Activated CD8-positive, alpha-beta memory T cell treated with anti-CD3 and anti-CD28 coated beads, Interleukin-2, amount 50 U/mL, for 48 hours (primary cell): ENCODE measurements at regions not wholly inside any gene's neighbourhood (a gene's known extent, or its start where the extent isn't known, plus 50 kb on each side); places are given as distances from the start of the nearest gene placed in this dataset.
"Not testable (repeated sequence)": the region's sequence is repeated elsewhere in the genome, so short reads cannot be mapped to it uniquely, and the experiment has no call there.

ENCODE experiments used
- DNase-seq: peaks from one replicate; pipeline ENCODE4 v3.0.0-alpha.2; 2020

DNA sequence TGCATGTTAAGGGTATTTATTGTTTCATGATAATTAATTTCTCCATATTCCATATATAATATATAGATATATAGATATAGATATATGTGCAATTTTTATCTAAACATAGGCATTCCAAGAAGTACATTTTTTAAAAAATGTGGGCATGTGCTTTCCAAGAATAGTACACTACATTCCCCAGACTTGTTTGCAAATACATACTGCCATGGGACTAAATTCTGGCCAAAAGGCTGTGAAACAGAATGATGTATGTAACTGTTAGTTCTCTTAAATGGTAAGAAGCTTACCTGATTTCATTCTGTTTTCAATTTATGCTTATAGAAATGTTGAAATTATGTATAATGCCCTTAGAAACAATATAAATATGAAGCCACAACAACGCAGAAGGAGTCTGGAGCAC, 503.2 kb upstream of the SPRY2 start:
- no peak for DNase-seq

- DNase-seq: no peak
These were observed 500.5 kb upstream of the SPRY2 start for GRCh38 chr13:80841414-80841813.

DNA sequence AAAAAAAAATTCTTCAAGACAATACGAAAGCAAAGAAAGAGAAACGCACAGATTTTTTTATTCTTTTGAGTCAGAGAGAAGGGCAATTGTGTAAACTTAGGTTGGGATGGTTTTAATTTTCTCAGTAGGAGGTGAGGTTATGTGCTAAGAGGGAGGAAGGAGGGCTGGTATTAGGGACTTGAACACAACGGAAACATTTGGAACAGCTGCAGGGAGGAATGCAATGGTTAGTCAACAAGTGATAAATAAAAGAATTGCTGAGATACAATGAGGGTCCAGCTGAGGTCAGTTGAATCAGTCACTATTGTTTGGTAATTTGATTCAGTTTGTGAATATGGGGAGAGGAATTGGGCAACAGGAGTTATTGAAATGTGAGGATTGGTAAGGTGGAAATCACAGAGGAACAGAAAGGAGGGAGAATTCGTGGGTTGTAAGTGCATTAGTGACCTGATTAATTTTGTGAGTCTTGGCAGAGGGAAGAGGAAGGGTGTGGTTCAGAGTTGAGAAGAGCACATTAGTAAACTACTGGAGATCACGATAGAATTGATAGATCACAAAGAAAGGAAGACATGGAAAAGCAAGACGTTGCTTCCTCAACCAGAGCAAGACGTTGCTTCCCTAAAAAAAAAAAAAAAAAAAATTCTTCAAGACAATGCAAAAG, 499.5 kb upstream of the SPRY2 start:
- no peak for DNase-seq

GRCh38 chr13:80835902-80836301, 495.0 kb upstream of the SPRY2 start:
- DNase-seq: no peak

DNA sequence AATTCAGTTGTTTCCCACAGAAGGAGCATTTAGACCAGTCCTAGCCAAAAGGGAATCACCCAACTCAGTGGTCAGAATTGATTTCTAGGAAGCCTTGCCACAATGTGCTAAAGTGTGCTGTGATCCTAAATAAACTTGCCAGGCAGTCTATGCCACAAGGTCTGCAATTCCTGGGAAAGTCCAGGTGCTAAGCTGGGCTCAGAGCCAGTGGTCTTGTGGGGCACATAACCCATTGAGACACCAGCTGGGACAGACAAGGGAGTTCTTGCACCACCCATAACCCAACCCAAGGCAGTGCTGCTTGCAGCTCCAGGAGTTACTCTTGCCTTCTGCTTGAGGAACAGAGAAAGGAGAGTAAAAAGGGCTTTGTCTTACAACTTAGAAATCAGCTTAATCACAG, 489.5 kb upstream of the SPRY2 start:
- DNase-seq: no peak

GRCh38 chr13:80828759-80829158, 487.8 kb upstream of the SPRY2 start:
- DNase-seq: no peak

GRCh38 chr13:80825276-80825675, 484.4 kb upstream of the SPRY2 start:
- DNase-seq: no peak

GRCh38 chr13:80824229-80824628, 483.3 kb upstream of the SPRY2 start:
- no peak for DNase-seq

DNA sequence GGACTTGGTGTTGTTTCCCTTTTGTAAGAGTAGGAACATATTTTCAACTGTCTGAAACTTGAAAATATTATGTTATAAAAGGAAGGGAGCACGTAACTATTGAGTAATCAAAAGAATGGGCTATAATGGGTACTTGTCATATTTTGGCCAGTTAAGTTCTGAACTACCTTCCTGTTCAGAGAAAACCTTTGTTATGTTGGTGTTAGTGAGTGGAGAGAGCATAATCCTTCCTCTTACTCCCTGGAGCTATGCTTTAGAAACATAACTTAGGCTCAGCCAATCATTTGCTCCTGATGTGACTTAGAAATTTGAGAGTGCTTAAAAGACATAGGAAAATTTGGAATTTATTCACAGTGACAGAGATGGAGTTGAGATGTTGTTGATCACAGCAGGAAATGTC, 482.5 kb upstream of the SPRY2 start:
- no peak for DNase-seq

DNA sequence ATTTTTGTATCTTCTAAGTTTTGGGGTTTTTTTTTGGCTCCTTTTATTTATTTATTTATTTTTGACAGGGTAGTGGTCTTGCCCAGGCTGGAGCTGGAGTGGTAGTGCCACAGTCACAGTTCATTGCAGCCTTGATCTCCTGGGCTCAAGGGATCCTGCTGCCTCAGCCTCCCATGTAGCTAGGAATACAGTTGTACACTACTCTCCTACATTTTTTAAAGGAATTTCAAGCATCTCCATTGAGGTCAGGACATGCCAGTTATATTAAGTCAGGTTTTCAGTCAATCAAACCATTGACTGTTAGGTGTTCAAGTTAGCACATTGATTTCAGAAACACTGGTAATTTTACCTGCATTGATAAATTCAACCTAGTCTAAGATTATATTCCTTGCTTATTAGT, 480.5 kb upstream of the SPRY2 start:
- no peak for DNase-seq

DNA sequence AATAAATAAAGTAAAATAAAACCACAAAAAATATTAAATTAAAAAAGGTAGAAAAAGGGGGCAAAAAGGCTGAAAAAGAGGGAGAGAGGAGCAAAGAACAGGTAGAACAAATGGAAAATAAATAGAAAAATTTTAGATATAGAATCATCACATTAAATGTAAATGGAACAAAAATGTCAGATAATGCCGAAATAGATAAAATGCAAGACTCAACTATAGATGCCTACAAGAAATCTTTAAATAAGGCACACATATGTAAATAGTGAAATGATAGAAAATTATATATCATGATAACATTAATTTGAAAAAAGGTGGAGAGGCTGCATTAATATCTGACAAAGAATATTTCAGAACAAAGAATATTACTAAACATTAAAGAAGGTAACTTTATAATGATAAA, 477.1 kb upstream of the SPRY2 start:
- DNase-seq: no peak

GRCh38 chr13:80814541-80814940, 473.6 kb upstream of the SPRY2 start:
- DNase-seq: no peak

GRCh38 chr13:80810294-80810693, 469.4 kb upstream of the SPRY2 start:
- DNase-seq: not testable (repeated sequence)

DNA sequence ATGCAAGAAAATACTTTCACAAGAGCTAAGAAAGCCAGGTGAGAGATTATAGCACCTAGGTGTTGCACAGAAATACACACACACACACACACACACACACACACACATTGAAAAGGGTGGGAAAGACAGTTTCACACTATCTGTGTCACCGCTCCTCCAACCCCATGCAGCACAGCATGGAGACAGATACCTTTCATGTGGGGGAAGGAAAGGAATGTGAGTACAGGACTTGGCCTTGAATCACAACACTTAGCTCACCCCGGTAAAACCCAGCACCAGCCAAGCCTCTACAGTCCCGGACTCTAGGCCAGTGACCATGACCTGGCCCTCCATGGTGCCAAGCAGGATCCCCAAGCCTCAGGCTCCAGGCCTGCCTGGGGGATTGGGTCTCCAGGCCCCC, 462.0 kb upstream of the SPRY2 start:
- no peak for DNase-seq

- no peak for DNase-seq
These were observed 457.7 kb upstream of the SPRY2 start for GRCh38 chr13:80798576-80799133.

- no peak for DNase-seq
These were observed 446.7 kb upstream of the SPRY2 start for GRCh38 chr13:80787604-80788003.

DNA sequence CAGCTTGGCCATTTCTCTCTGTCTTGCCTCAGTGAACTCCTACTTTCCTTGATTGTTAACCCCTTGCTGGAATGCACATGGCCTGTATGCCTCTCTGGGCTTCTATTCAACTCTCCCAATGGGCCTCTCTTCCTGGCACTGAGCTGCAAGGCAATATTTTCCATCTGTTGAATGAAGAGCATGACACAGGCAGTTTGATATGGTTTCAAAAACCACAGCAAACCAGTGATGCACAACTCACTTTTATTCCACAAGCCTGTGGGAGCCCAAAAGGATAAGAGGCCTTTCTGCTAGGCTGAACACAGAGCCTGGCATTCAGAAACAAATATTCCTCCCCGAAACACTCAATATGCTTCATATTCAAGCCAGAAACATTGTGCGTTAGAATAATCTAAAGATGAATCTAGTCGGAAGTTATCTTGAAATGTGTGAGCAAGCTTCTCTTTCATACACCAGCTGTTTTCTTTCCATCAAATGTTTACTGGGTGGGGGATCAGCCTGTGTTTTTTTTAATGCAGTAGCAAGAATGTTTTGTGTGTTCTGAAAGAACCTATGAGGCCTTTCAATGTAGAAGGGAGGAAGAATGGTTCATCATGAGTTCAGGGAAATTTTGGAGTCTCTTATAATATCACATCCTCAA, 443.1 kb upstream of the SPRY2 start:
- no peak for DNase-seq

DNA sequence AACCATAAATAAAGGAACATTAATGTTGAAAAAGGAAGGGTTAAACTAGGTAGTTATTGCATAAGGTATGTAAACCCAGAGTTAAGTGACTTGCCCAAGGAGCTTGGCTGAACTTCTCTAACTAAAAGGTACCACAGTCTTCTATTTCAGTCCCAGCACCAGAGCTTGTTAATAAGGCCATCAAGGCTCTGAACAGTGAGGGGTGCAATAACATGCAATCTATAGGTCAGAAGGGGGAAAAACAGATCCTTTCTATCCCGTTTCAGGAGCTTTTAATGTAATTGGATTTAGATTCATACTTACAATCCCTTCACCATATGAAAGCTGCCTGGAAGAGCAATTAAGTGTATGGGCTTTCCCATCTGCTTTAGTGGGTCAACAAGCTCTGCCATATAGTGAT, 441.5 kb upstream of the SPRY2 start:
- no peak for DNase-seq

GRCh38 chr13:80778297-80778696, 437.4 kb upstream of the SPRY2 start:
- no peak for DNase-seq

- DNase-seq: no peak
These were observed 416.8 kb upstream of the SPRY2 start for GRCh38 chr13:80757694-80758093.

DNA sequence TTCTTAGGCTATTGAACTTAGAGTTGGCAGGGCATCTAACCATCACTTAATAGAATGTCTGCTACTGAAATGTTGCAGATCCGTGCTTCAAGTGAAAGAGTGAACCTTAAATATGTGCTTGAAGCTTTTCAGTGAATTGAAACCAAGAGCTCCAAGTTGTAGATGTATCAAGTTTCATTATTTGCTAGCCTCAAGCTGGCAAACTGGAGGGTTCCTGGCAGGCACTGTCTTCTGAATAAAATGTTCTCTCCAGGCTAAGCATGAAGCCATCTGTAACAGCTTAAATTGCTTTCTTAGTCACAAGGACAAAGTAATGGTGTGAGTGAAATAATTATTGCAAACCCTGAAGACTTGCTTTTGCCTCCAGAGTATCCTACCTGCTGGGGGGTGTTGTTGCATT, 415.0 kb upstream of the SPRY2 start:
- no peak for DNase-seq

GRCh38 chr13:80754441-80754840, 413.5 kb upstream of the SPRY2 start:
- no peak for DNase-seq

DNA sequence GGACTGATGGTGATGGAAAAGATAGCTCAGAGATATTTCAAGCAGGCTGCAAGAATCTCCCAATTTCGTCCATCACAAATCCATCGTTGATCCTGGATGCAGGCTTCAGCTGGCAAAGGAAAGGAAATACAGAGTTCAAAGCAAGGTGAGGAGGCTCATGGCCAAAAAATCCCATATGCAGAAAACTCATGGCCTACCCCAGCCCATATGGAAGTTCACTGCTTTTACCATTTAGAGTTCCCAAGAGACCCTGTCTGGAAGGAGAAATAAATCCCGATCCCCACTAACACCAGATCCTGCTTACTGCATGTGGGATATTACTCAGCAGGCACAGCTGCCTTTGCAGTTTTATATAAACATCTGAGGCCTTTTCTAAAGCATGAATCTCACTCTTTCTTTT, 412.9 kb upstream of the SPRY2 start:
- DNase-seq: no peak

GRCh38 chr13:80751854-80752253, 410.9 kb upstream of the SPRY2 start:
- DNase-seq: no peak
